GM12865 (cell line): ENCODE measurements at regions not wholly inside any gene's neighbourhood (a gene's known extent, or its start where the extent isn't known, plus 50 kb on each side); places are given as distances from the start of the nearest gene placed in this dataset.
A peak's percentile ranks its signal among the peaks of the same experiment; 100 is the strongest.
"Not testable (repeated sequence)": the region's sequence is repeated elsewhere in the genome, so short reads cannot be mapped to it uniquely, and the experiment has no call there.

ENCODE experiments used
- DNase-seq: peaks from one replicate; pipeline ENCODE4 v3.0.0; 2010; ENCODE audit warnings: low read depth
- H3K4me3 ChIP-seq: 2 replicates; pipeline ENCODE4 v1.5.1; 2011; ENCODE audit warnings: mild to moderate bottlenecking, low read depth, low read length, control low read depth
- CTCF ChIP-seq: IDR thresholded peaks from 2 replicates; pipeline ENCODE4 v1.5.1; 2011; ENCODE audit warnings: low read length, control low read depth, low read depth, inconsistent platforms; ENCODE audit not compliant: insufficient read depth; ENCODE audit errors: missing control alignments

GRCh38 chr2:195252018-195252417 lies 405.0 kb upstream of the SLC39A10 start:
- DNase-seq = peak; percentile 5
- no peak for TF ChIP-seq CTCF
- H3K4me3 ChIP-seq = no peak overlapping the region

DNA sequence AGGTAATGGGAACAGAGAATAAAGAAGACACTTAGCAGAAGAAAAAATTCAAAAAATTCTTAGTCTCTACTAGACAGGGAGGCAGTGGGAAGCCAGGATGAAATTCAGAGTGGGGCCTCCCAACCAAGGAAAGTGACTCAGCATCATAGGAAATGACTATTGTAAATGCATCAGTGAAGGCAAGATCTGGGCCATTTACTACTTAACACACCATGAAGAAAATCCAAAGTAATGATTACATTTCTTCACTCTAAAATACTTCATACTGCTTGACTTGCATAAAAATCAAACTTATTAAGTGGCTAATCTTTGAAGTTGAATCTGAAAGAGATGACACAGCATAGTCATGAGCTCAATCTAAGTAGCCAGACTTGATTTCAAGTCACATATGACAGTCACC lies 405.8 kb upstream of the SLC39A10 start:
- DNase-seq = no peak
- TF ChIP-seq CTCF = no peak

DNA sequence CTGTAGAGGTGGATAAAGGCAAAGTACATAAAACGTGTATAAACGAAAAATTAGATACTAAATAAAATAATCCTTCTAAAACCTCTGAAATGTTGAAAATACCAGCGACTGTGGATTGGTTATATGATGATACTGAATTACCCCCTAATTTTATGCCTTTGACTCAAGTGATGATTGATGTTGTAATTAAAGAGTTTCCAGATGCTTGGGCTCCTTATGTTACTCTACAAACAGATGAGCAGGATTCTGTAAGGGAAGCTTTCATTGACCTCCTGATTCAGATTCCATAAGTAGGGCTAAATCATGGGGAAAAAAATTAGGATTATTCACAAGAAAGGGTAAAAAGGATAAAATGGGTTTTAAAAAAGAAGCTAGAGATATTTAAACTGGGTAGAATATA lies 418.2 kb upstream of the SLC39A10 start:
- H3K4me3 ChIP-seq = no peak overlapping the region
- DNase-seq = no peak
- no peak for TF ChIP-seq CTCF

More for the DNA sequence above, 405.8 kb upstream of the SLC39A10 start:
- H3K4me3 ChIP-seq = no peak overlapping the region

GRCh38 chr2:195238379-195238778 lies 418.6 kb upstream of the SLC39A10 start:
- H3K4me3 ChIP-seq = no peak overlapping the region
- DNase-seq = no peak
- no peak for TF ChIP-seq CTCF

DNA sequence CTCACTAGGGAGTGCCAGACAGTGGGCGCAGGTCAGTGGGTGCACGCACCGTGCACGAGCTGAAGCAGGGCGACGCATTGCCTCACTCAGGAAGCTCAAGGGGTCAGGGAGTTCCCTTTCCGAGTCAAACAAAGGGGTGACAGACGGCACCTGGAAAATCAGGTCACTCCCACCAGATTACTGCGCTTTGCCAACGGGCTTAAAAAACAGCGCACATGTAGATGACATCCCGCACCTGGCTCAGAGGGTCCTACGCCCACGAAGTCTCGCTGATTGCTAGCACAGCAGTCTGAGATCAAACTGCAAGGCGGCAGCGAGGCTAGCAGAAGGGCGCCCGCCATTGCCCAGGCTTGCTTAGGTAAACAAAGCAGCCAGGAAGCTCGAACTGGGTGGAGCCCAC lies 428.5 kb upstream of the SLC39A10 start:
- not testable (repeated sequence) for DNase-seq, H3K4me3 ChIP-seq

DNA sequence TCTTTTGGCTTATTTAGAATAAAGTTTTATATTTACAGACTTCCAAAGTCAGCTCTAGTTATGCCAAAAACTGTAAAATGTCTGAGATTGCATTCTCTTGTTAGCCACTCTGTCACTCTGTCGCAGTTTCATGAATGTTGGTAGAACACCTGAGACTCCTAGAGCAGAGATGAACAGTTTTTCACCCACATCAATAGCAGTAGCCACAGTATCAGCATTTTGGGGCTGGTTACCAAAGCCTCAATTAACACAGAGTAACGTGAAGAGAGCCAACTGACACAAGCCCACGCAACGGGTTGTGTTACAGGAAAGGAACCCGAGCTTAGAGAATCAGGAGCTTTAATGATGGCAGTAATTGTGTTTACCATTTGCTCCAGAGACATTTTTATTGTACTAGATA lies 443.0 kb upstream of the SLC39A10 start:
- no peak for TF ChIP-seq CTCF
- no peak overlapping the region for H3K4me3 ChIP-seq
- DNase-seq = no peak

GRCh38 chr2:195212586-195212985 lies 444.4 kb upstream of the SLC39A10 start:
- TF ChIP-seq CTCF = no peak
- DNase-seq = no peak
- H3K4me3 ChIP-seq = no peak overlapping the region
